ENCODE measurements at regions not wholly inside any gene's neighbourhood (a gene's known extent, or its start where the extent isn't known, plus 50 kb on each side); places are given as distances from the start of the nearest gene placed in this dataset.

- no peak for TF ChIP-seq GLIS3 (CRISPR knock-in tag; IDR thresholded peaks at IDR 0.05)
- TF ChIP-seq, protein P1, sequence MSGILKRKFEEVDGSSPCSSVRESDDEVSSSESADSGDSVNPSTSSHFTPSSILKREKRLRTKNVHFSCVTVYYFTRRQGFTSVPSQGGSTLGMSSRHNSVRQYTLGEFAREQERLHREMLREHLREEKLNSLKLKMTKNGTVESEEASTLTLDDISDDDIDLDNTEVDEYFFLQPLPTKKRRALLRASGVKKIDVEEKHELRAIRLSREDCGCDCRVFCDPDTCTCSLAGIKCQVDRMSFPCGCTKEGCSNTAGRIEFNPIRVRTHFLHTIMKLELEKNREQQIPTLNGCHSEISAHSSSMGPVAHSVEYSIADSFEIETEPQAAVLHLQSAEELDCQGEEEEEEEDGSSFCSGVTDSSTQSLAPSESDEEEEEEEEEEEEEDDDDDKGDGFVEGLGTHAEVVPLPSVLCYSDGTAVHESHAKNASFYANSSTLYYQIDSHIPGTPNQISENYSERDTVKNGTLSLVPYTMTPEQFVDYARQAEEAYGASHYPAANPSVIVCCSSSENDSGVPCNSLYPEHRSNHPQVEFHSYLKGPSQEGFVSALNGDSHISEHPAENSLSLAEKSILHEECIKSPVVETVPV (CRISPR knock-in tag; IDR thresholded peaks at IDR 0.05): no peak
- no peak for TF ChIP-seq TOX (CRISPR knock-in tag; IDR thresholded peaks at IDR 0.05; ENCODE audit: borderline replicate concordance)
- no peak for TF ChIP-seq ZFP30 (CRISPR knock-in tag; IDR thresholded peaks at IDR 0.05)
- no peak for TF ChIP-seq TSHZ2 (CRISPR knock-in tag; IDR thresholded peaks at IDR 0.05)
- TF ChIP-seq ZFP3 (CRISPR knock-in tag; IDR thresholded peaks at IDR 0.05): no peak
- TF ChIP-seq ISL1 (CRISPR knock-in tag; IDR thresholded peaks at IDR 0.05): no peak
- TF ChIP-seq TCF4 (CRISPR knock-in tag; IDR thresholded peaks at IDR 0.05; ENCODE audit: borderline replicate concordance): no peak
- no peak for TF ChIP-seq ESRRG (CRISPR knock-in tag; IDR thresholded peaks at IDR 0.05)
- TF ChIP-seq ZNF70 (CRISPR knock-in tag; IDR thresholded peaks at IDR 0.05): no peak
- TF ChIP-seq SNAI2 (CRISPR knock-in tag; IDR thresholded peaks at IDR 0.05): no peak
- no peak for TF ChIP-seq ZC3H10 (CRISPR knock-in tag; IDR thresholded peaks at IDR 0.05)
- TF ChIP-seq ZNF565 (CRISPR knock-in tag; conservative IDR thresholded peaks at IDR 0.05; ENCODE audit: low read depth): no peak
- TF ChIP-seq ZNF8 (CRISPR knock-in tag; IDR thresholded peaks at IDR 0.05): no peak
- no peak for TF ChIP-seq OSR1 (CRISPR knock-in tag; IDR thresholded peaks at IDR 0.05)
- TF ChIP-seq POU6F1 (CRISPR knock-in tag; IDR thresholded peaks at IDR 0.05; ENCODE audit: borderline replicate concordance, low read depth): no peak
- no peak for ATAC-seq
These were observed 410.6 kb downstream of the ZNF521 start for GRCh38 chr18:24941174-24941951.

GRCh38 chr18:24942144-24942543 is 409.8 kb downstream of the ZNF521 start:
- TF ChIP-seq ARNTL (CRISPR knock-in tag; IDR thresholded peaks at IDR 0.05; ENCODE audit: borderline replicate concordance, low read depth) (no peak), BACH2 (CRISPR knock-in tag; IDR thresholded peaks at IDR 0.05; ENCODE audit: borderline replicate concordance) (no peak), POU6F1 (CRISPR knock-in tag; IDR thresholded peaks at IDR 0.05; ENCODE audit: borderline replicate concordance, low read depth) (no peak), SNAI2 (CRISPR knock-in tag; IDR thresholded peaks at IDR 0.05) (no peak), ZFP30 (CRISPR knock-in tag; IDR thresholded peaks at IDR 0.05) (no peak), RARB (CRISPR knock-in tag; IDR thresholded peaks at IDR 0.05) (no peak), ESRRG (CRISPR knock-in tag; IDR thresholded peaks at IDR 0.05) (no peak), TCF4 (CRISPR knock-in tag; IDR thresholded peaks at IDR 0.05; ENCODE audit: borderline replicate concordance) (no peak), ZFP3 (CRISPR knock-in tag; IDR thresholded peaks at IDR 0.05) (no peak), PATZ1 (CRISPR knock-in tag; IDR thresholded peaks at IDR 0.05; ENCODE audit: borderline replicate concordance) (no peak), TSHZ2 (CRISPR knock-in tag; IDR thresholded peaks at IDR 0.05) (no peak), PPARA (CRISPR knock-in tag; IDR thresholded peaks at IDR 0.05; ENCODE audit: borderline replicate concordance) (no peak), ZC3H10 (CRISPR knock-in tag; IDR thresholded peaks at IDR 0.05) (no peak), ISL1 (CRISPR knock-in tag; IDR thresholded peaks at IDR 0.05) (no peak), ZNF8 (CRISPR knock-in tag; IDR thresholded peaks at IDR 0.05) (no peak), CSDC2 (CRISPR knock-in tag; IDR thresholded peaks at IDR 0.05) (no peak), TOX (CRISPR knock-in tag; IDR thresholded peaks at IDR 0.05; ENCODE audit: borderline replicate concordance) (no peak), ZNF565 (CRISPR knock-in tag; conservative IDR thresholded peaks at IDR 0.05; ENCODE audit: low read depth) (no peak)
- TF ChIP-seq, protein P1 (CRISPR knock-in tag; IDR thresholded peaks at IDR 0.05): no peak
- no peak for ATAC-seq

Data from SK-N-SH treated with all-trans-retinoic acid at 6 μM for 48 hours (cell line).